SK-N-SH (cell line): ENCODE measurements at regions not wholly inside any gene's neighbourhood (a gene's known extent, or its start where the extent isn't known, plus 50 kb on each side); places are given as distances from the start of the nearest gene placed in this dataset.

ENCODE experiments used
- CTCF ChIP-seq: fragments of 200-600 bp; sonication (generic); IDR thresholded peaks from 2 replicates; pipeline ENCODE4 v1.6.1; 2017; ENCODE audit warnings: antibody characterized with exemption, mild to moderate bottlenecking, moderate library complexity
- ELF1 ChIP-seq: IDR thresholded peaks from 2 replicates; pipeline ENCODE4 v1.4.0; 2012
- EP300 ChIP-seq, 2 experiments: IDR thresholded peaks; 2 replicates each; pipeline versions ENCODE4 v1.4.0 to v1.6.1; 2012; ENCODE audit warnings: borderline replicate concordance in 1 of 2, low read depth in 1 of 2, low read length in 1 of 2
- FOSL2 ChIP-seq: IDR thresholded peaks from 2 replicates; pipeline ENCODE4 v1.4.0; 2012; ENCODE audit warnings: low read depth, mild to moderate bottlenecking, moderate library complexity, borderline replicate concordance
- FOXJ3 ChIP-seq: sonication (generic); formaldehyde crosslinking; IDR thresholded peaks from 2 replicates; pipeline ENCODE4 v1.5.1; 2020; ENCODE audit warnings: mild to moderate bottlenecking, missing genetic modification reagents
- FOXM1 ChIP-seq: IDR thresholded peaks from 2 replicates; pipeline ENCODE4 v1.4.0; 2012; ENCODE audit warnings: low read depth, mild to moderate bottlenecking
- MAX ChIP-seq: IDR thresholded peaks from 2 replicates; pipeline ENCODE4 v1.4.0; 2012; ENCODE audit warnings: low read depth
- RAD21 ChIP-seq: IDR thresholded peaks from 2 replicates; pipeline ENCODE4 v1.6.1; 2012; ENCODE audit warnings: mild to moderate bottlenecking, low read length
- REST ChIP-seq: IDR thresholded peaks from 2 replicates; pipeline ENCODE4 v1.6.1; 2012; ENCODE audit warnings: mild to moderate bottlenecking, low read depth, low read length, moderate library complexity
- RXRA ChIP-seq: IDR thresholded peaks from 2 replicates; pipeline ENCODE4 v1.4.0; 2012; ENCODE audit warnings: low read depth, mild to moderate bottlenecking, borderline replicate concordance
- TAF1 ChIP-seq: IDR thresholded peaks from 2 replicates; pipeline ENCODE4 v1.6.1; 2012; ENCODE audit warnings: low read depth, mild to moderate bottlenecking, low read length, moderate library complexity, borderline replicate concordance
- TEAD4 ChIP-seq: IDR thresholded peaks from 2 replicates; pipeline ENCODE4 v1.4.0; 2012; ENCODE audit warnings: mild to moderate bottlenecking, borderline replicate concordance; ENCODE audit not compliant: insufficient read depth
- USF2 ChIP-seq: fragments of 150-350 bp; IDR thresholded peaks from 2 replicates; pipeline ENCODE4 v1.6.1; 2017; ENCODE audit warnings: antibody characterized with exemption, low read length, low read depth, borderline replicate concordance

GRCh38 chrX:66410806-66411205 lies 228.1 kb downstream of the EDA2R start:
- TF ChIP-seq FOSL2 (no peak), REST (no peak), CTCF (no peak), EP300 (IDR thresholded peaks at IDR 0.05; ENCODE audit: borderline replicate concordance in 1 of 2, low read depth in 1 of 2, low read length in 1 of 2) (no peak), USF2 (no peak), RXRA (no peak), FOXJ3 (CRISPR knock-in tag) (no peak), MAX (no peak), FOXM1 (no peak), TEAD4 (no peak), RAD21 (no peak), ELF1 (no peak), TAF1 (no peak)
